ENCODE measurements at regions not wholly inside any gene's neighbourhood (a gene's known extent, or its start where the extent isn't known, plus 50 kb on each side); places are given as distances from the start of the nearest gene placed in this dataset.
"Not testable (repeated sequence)": the region's sequence is repeated elsewhere in the genome, so short reads cannot be mapped to it uniquely, and the experiment has no call there.

DNA sequence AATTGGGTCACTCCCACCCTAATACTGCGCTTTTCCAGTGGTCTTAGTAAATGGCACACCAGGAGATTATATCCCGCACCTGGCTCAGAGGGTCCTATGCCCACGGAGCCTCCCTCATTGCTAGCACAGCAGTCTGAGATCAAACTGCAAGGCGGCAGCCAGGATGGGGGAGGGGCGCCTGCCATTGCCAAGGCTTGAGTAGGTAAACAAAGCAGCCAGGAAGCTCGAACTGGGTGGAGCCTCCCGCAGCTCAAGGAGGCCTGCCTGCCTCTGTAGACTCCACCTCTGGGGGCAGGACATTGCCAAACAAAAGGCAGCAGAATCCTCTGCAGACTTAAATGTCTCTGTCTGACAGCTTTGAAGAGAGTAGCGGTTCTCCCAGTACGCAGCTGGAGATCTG lies 52.4 kb upstream of the PMPCB start:
- DNase-seq = not testable (repeated sequence)

GRCh38 chr7:103240806-103241205 lies 56.4 kb upstream of the PMPCB start:
- no peak for DNase-seq

DNA sequence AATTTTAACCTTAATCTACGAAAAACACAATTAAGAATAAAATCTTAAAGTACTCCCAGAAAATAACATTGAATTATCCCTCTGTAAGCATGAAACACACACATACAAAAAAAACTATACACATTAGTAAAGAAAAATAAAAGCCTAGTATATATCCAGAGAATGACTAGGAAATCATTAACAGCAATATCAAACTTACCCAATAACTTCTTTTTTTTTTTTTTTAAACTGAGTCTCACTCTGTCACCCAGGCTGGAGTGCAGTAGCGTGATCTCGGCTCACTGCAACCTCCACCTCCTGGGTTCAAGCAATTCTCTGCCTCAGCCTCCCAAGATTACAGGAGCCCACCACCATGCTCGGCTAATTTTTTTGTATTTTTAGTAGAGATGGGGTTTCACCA lies 61.4 kb upstream of the PMPCB start:
- DNase-seq = not testable (repeated sequence)

GRCh38 chr7:103234877-103235276 lies 62.4 kb upstream of the PMPCB start:
- DNase-seq = not testable (repeated sequence)

DNA sequence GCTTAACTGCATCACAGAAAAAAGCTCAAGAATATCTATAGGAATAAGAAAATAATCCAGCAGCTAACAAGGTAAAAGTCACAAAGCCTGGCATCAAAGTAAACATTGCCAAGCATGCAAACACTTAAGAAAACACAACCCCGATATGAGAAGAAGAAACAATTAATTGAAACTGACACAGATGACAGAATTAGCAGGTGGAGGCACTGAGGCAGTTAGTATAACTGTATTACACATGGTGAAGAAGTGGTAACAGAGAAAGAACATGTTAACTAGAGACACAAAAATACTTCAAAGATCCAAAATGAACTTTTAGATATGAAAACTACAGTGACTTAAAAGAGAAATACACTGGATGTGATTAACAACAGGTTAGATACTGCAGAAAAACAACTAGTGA lies 69.4 kb upstream of the PMPCB start:
- not testable (repeated sequence) for DNase-seq

- peak in 3 of 58 donors; percentile 9 to 35 (median 18) for DNase-seq
Observed at GRCh38 chr7:103225798-103226197, 71.4 kb upstream of the PMPCB start.

- DNase-seq = not testable (repeated sequence)
Observed at GRCh38 chr7:103223065-103223464, 74.2 kb upstream of the NAPEPLD start.

- DNase-seq = not testable (repeated sequence)
Observed at GRCh38 chr7:103211049-103211448, 62.1 kb upstream of the NAPEPLD start.

- DNase-seq = not testable (repeated sequence)
Observed at GRCh38 chr7:103199191-103199590, 50.3 kb upstream of the NAPEPLD start.
